GM12878 (cell line): ENCODE measurements at regions not wholly inside any gene's neighbourhood (a gene's known extent, or its start where the extent isn't known, plus 50 kb on each side); places are given as distances from the start of the nearest gene placed in this dataset.

Experiments used
- ATAC-seq: fragments of 200-7000 bp; cut with Tn5 transposase; 3 replicates; pipeline ENCODE4 v1.9.1; 2020; ENCODE audit warnings: mild to moderate bottlenecking, moderate library complexity
- BruUV-seq: library from RNA; stranded (reverse); fragments of 400-500 nt; replicated peaks from 2 replicates; lab custom pipeline; 2021; lab: Mats Ljungman, UMichigan
- CTCF ChIA-PET: fragments of 300-600 bp; sonication (Branson Sonifier 250); formaldehyde crosslinking; extraction: SDS; loops from one replicate; lab custom pipeline; 2021; ENCODE audit warnings: inconsistent platforms; lab: Yijun Ruan, JAX
- POLR2A ChIA-PET: fragments of 350-600 bp; formaldehyde crosslinking; extraction: SDS; loops from one replicate; lab custom pipeline; 2021; ENCODE audit warnings: inconsistent platforms; lab: Charles Lee
- RAD21 ChIA-PET: fragments of 300-600 bp; sonication (Branson Sonifier 250); formaldehyde crosslinking; loops from one replicate; lab custom pipeline; 2023; ENCODE audit warnings: antibody characterized with exemption; ENCODE audit not compliant: unreplicated experiment; lab: Charles Lee
- SMC1A ChIA-PET: fragments of 300-600 bp; sonication (Branson Sonifier 250); formaldehyde crosslinking; loops from one replicate; lab custom pipeline; 2023; ENCODE audit not compliant: unreplicated experiment, uncharacterized antibody; lab: Charles Lee
- DNase-seq: peaks from one replicate; pipeline ENCODE4 v3.0.0-alpha.2; 2011; ENCODE audit warnings: low read depth, low spot score
- FAIRE-seq: peaks from 3 replicates; lab custom pipeline; 2011; peaks lifted over from hg19 to GRCh38; lab: Jason Lieb, UNC
- H2AFZ ChIP-seq: 2 replicates; pipeline ENCODE4 v1.6.0; 2011; ENCODE audit warnings: low read depth, low read length, control low read depth; ENCODE audit not compliant: control insufficient read depth
- H3K27ac ChIP-seq: 2 replicates; pipeline ENCODE4 v1.5.1; 2011; ENCODE audit warnings: control low read depth; ENCODE audit not compliant: control insufficient read depth, insufficient read depth
- H3K27me3 ChIP-seq, 2 experiments: replicated peaks in 1 of 2; 2 replicates each; pipeline versions ENCODE4 v1.6.0 to v1.6.1; 2011; ENCODE audit warnings: low read length in 1 of 2; ENCODE audit not compliant: control insufficient read depth in 2 of 2, insufficient read depth in 2 of 2
- H3K36me3 ChIP-seq, 2 experiments: 2 replicates each; pipeline ENCODE4 v1.5.1; 2011; ENCODE audit warnings: low read length in 1 of 2; ENCODE audit not compliant: control insufficient read depth in 2 of 2, insufficient read depth in 2 of 2
- H3K4me1 ChIP-seq: 2 replicates; pipeline ENCODE4 v1.6.1; 2011; ENCODE audit warnings: mild to moderate bottlenecking, low read length, moderate library complexity, mixed read lengths; ENCODE audit not compliant: control insufficient read depth, insufficient read depth
- H3K4me2 ChIP-seq: 2 replicates; pipeline ENCODE4 v1.6.0; 2011; ENCODE audit warnings: control low read depth; ENCODE audit not compliant: control insufficient read depth, insufficient read depth
- H3K4me3 ChIP-seq: fragments of 200-600 bp; sonication (generic); 2 replicates; pipeline ENCODE4 v1.5.1; 2016
- H3K79me2 ChIP-seq: 2 replicates; pipeline ENCODE4 v1.6.0; 2011; ENCODE audit warnings: low read length; ENCODE audit not compliant: control insufficient read depth, insufficient read depth
- H3K9ac ChIP-seq: 2 replicates; pipeline ENCODE4 v1.8.0; 2011; ENCODE audit warnings: low read length, control low read depth, mixed read lengths; ENCODE audit not compliant: control insufficient read depth, insufficient read depth
- H3K9me3 ChIP-seq: replicated peaks from 3 replicates; pipeline ENCODE4 v1.5.1; 2011; ENCODE audit warnings: mild to moderate bottlenecking, low read length; ENCODE audit not compliant: control insufficient read depth, insufficient read depth
- H4K20me1 ChIP-seq: 2 replicates; pipeline ENCODE4 v1.6.0; 2011; ENCODE audit not compliant: control insufficient read depth, insufficient read depth
- CEBPB ChIP-seq, 2 experiments: fragments of 150-350 bp in 1 of 2; IDR thresholded peaks; 2 replicates each; pipeline ENCODE4 v1.6.1; 2012 to 2014; ENCODE audit warnings: low read depth in 2 of 2, low read length in 2 of 2, borderline replicate concordance in 1 of 2, inconsistent platforms in 1 of 2
- CHD1 ChIP-seq: IDR thresholded peaks from 2 replicates; pipeline ENCODE4 v1.6.1; 2012; ENCODE audit warnings: low read depth, low read length, improper control_type of control experiment
- CUX1 ChIP-seq: IDR thresholded peaks from 2 replicates; pipeline ENCODE4 v1.6.1; 2012; ENCODE audit warnings: improper control_type of control experiment, low read depth, low read length; ENCODE audit not compliant: insufficient replicate concordance
- E2F8 ChIP-seq: fragments of 450-650 bp; IDR thresholded peaks from 2 replicates; pipeline ENCODE4 v1.6.1; 2018; ENCODE audit warnings: mild to moderate bottlenecking, low read depth, moderate library complexity; ENCODE audit not compliant: partially characterized antibody
- MAX ChIP-seq: IDR thresholded peaks from 2 replicates; pipeline ENCODE4 v1.6.1; 2012; ENCODE audit warnings: low read depth, low read length, improper control_type of control experiment
- NKRF ChIP-seq: fragments of 450-650 bp; conservative IDR thresholded peaks from 2 replicates; pipeline ENCODE4 v1.6.1; 2017; ENCODE audit warnings: mild to moderate bottlenecking, moderate library complexity
- PBX3 ChIP-seq: IDR thresholded peaks from 2 replicates; pipeline ENCODE4 v1.6.1; 2011; ENCODE audit warnings: mild to moderate bottlenecking, low read depth, low read length, moderate library complexity; ENCODE audit not compliant: insufficient replicate concordance
- RAD51 ChIP-seq: fragments of 450-650 bp; IDR thresholded peaks from 2 replicates; pipeline ENCODE4 v1.6.1; 2016; ENCODE audit warnings: moderate library complexity, mild to moderate bottlenecking, inconsistent platforms
- SIX5 ChIP-seq: IDR thresholded peaks from 2 replicates; pipeline ENCODE4 v1.6.1; 2011; ENCODE audit warnings: mild to moderate bottlenecking, low read depth, low read length, moderate library complexity; ENCODE audit not compliant: severe bottlenecking
- SMAD1 ChIP-seq: fragments of 450-650 bp; IDR thresholded peaks from 2 replicates; pipeline ENCODE4 v1.6.1; 2018; ENCODE audit warnings: mild to moderate bottlenecking, low read depth; ENCODE audit not compliant: partially characterized antibody
- ZNF217 ChIP-seq: fragments of 450-650 bp; IDR thresholded peaks from 2 replicates; pipeline ENCODE4 v1.6.1; 2017; ENCODE audit warnings: antibody characterized with exemption, mild to moderate bottlenecking
- ZZZ3 ChIP-seq: IDR thresholded peaks from 2 replicates; pipeline ENCODE4 v1.6.1; 2011; ENCODE audit warnings: low read depth; ENCODE audit not compliant: control insufficient read depth, insufficient read length
- WGBS: methylation state at CpG from one replicate; pipeline ENCODE4 v1.1.6; 2016; ENCODE audit warnings: low lambda C conversion rate; ENCODE audit not compliant: insufficient replicate concordance, insufficient coverage; ENCODE audit errors: missing lambda C conversion rate; 5-methylcytosine and 5-hydroxymethylcytosine counted together
- in situ Hi-C: fragments of 300-500 bp; cut with MboI; formaldehyde crosslinking; loops from 9 replicates; pipeline ENCODE4 v1.14.3; 2018; ENCODE audit warnings: mixed read lengths
- intact Hi-C: fragments of 100-400 bp; cut with micrococcal nuclease; formaldehyde crosslinking; loops from one replicate; pipeline ENCODE4 v1.14.2; 2022; ENCODE audit not compliant: unreplicated experiment

GRCh38 chr6:140460267-140460666, 1085.8 kb upstream of the CITED2 start:
- no peaks in the 10 kb centered on the region for H3K27me3 ChIP-seq
- no peak overlapping the region for H3K4me3 ChIP-seq
- H2AFZ ChIP-seq, result no peak overlapping the region
- RAD21 ChIA-PET, result interaction anchor here (1.0 kb wide), 1 partner anchor 22 kb away, joined by 3 read pairs; no protein-coding TSS in a partner anchor
- CTCF ChIA-PET, result no interaction called here
- 0% methylated on average over 1 of the region's 1 CpG for WGBS
- BruUV-seq, result no TSS peak
- no peak overlapping the region for H3K27ac ChIP-seq
- POLR2A ChIA-PET, result no interaction called here
- H3K9me3 ChIP-seq, result no peaks in the 10 kb centered on the region
- H3K36me3 ChIP-seq, result no peaks in the 10 kb centered on the region
- H3K79me2 ChIP-seq, result no peaks in the 10 kb centered on the region
- in situ Hi-C loops (no loop called here), intact Hi-C loops (no loop called here)
- H3K9ac ChIP-seq, result no peak overlapping the region
- no peak for DNase-seq
- SMC1A ChIA-PET, result interaction anchor here (1.2 kb wide), 1 partner anchor 12 kb away, joined by 5 read pairs; no protein-coding TSS in a partner anchor
- no peak for ATAC-seq
- no peaks in the 10 kb centered on the region for H3K4me1 ChIP-seq
- no peak overlapping the region for H3K4me2 ChIP-seq
- FAIRE-seq, result no peak
- H4K20me1 ChIP-seq, result no peaks in the 10 kb centered on the region
- TF ChIP-seq SMAD1 (no peak), CHD1 (no peak), E2F8 (no peak), CEBPB (IDR thresholded peaks at IDR 0.05; ENCODE audit: borderline replicate concordance in 1 of 2, low read depth in 2 of 2, low read length in 2 of 2) (no peak), ZNF217 (no peak), ZZZ3 (no peak), NKRF (no peak), CUX1 (no peak), PBX3 (no peak), RAD51 (no peak), MAX (no peak), SIX5 (no peak)
